SU-DHL-6 (cell line): ENCODE measurements at regions not wholly inside any gene's neighbourhood (a gene's known extent, or its start where the extent isn't known, plus 50 kb on each side); places are given as distances from the start of the nearest gene placed in this dataset.

Experiments
- H2AFZ ChIP-seq: fragments of 200-600 bp; sonication (generic); 2 replicates; pipeline ENCODE4 v1.6.1; 2014; ENCODE audit warnings: low read depth, mild to moderate bottlenecking, moderate library complexity, mixed read lengths, antibody characterized with exemption, low read length; ENCODE audit not compliant: severe bottlenecking
- H3F3A ChIP-seq: fragments of 200-600 bp; shearing (Covaris generic); 2 replicates; pipeline ENCODE4 v1.6.0; 2016; ENCODE audit warnings: antibody characterized with exemption, mild to moderate bottlenecking; ENCODE audit not compliant: insufficient read depth
- H3K27ac ChIP-seq: fragments of 200-600 bp; sonication (generic); 2 replicates; pipeline ENCODE4 v1.5.1; 2016; ENCODE audit warnings: low read depth, mild to moderate bottlenecking, low read length, moderate library complexity, mixed read lengths
- H3K27me3 ChIP-seq: fragments of 200-600 bp; sonication (generic), shearing (Covaris generic); 2 replicates; pipeline ENCODE4 v1.6.0; 2014; ENCODE audit warnings: mild to moderate bottlenecking, low read length
- H3K36me3 ChIP-seq: fragments of 200-600 bp; sonication (generic); 2 replicates; pipeline ENCODE4 v1.6.1; 2014; ENCODE audit warnings: mild to moderate bottlenecking, low read length, mixed read lengths
- H3K4me2 ChIP-seq: fragments of 300-600, 200-600 bp; shearing (Covaris generic), sonication (generic); 2 replicates; pipeline ENCODE4 v1.6.0; 2014; ENCODE audit warnings: low read length, low read depth, mild to moderate bottlenecking; ENCODE audit not compliant: poor library complexity, severe bottlenecking
- H3K4me3 ChIP-seq: fragments of 200-600 bp; sonication (generic); 2 replicates; pipeline ENCODE4 v1.5.1; 2014; ENCODE audit warnings: antibody characterized with exemption, low read length, mild to moderate bottlenecking, mixed read lengths; ENCODE audit not compliant: insufficient read depth, poor library complexity, severe bottlenecking
- H3K79me2 ChIP-seq: fragments of 200-600 bp; sonication (generic); 2 replicates; pipeline ENCODE4 v1.6.1; 2014; ENCODE audit warnings: mild to moderate bottlenecking, low read length, moderate library complexity; ENCODE audit not compliant: insufficient read depth
- H3K9ac ChIP-seq: fragments of 200-600 bp; sonication (generic); 2 replicates; pipeline ENCODE4 v1.7.0; 2014; ENCODE audit warnings: mild to moderate bottlenecking, low read length
- H3K9me2 ChIP-seq: fragments of 200-600 bp; sonication (generic); replicated peaks from 2 replicates; pipeline ENCODE4 v1.6.1; 2014; ENCODE audit warnings: low read length; ENCODE audit not compliant: insufficient read depth
- H3K9me3 ChIP-seq: fragments of 200-600 bp; sonication (generic); 2 replicates; pipeline ENCODE4 v1.6.1; 2014; ENCODE audit warnings: low read length, mixed read lengths; ENCODE audit not compliant: insufficient read depth
- H4K20me1 ChIP-seq: fragments of 200-600 bp; sonication (generic); 2 replicates; pipeline ENCODE4 v1.6.1; 2014; ENCODE audit warnings: low read depth, mild to moderate bottlenecking, antibody characterized with exemption, low read length, moderate library complexity, mixed read lengths
- CTCF ChIP-seq: fragments of 200-600 bp; sonication (generic); IDR thresholded peaks from one replicate; pipeline ENCODE4 v1.5.1; 2017; ENCODE audit warnings: antibody characterized with exemption, mild to moderate bottlenecking, low read length, moderate library complexity; ENCODE audit not compliant: insufficient read depth, poor library complexity, severe bottlenecking
- EZH2phosphoT487 ChIP-seq: fragments of 200-600 bp; sonication (generic), shearing (Covaris generic); conservative IDR thresholded peaks from 2 replicates; pipeline ENCODE4 v1.6.1; 2018; ENCODE audit warnings: mild to moderate bottlenecking, antibody characterized with exemption, low read length, moderate library complexity, mixed read lengths

- Histone ChIP-seq H3K79me2 (no peaks in the 10 kb centered on the region), H3K4me3 (no peak overlapping the region), H3F3A (no peaks in the 10 kb centered on the region), H3K9ac (no peak overlapping the region), H3K27ac (no peak overlapping the region), H3K27me3 (no peaks in the 10 kb centered on the region), H3K9me2 (no peaks in the 10 kb centered on the region), H2AFZ (no peak overlapping the region), H4K20me1 (no peaks in the 10 kb centered on the region), H3K36me3 (no peaks in the 10 kb centered on the region), H3K4me2 (no peak overlapping the region), H3K9me3 (no peaks in the 10 kb centered on the region)
- TF ChIP-seq EZH2phosphoT487, result no peak
- no peak for TF ChIP-seq CTCF
Measured at GRCh38 chr12:115638733-115639647, 638.5 kb downstream of the MED13L start.

GRCh38 chr12:115636546-115636945 is 640.9 kb downstream of the MED13L start:
- Histone ChIP-seq H3K4me3 (no peak overlapping the region), H3K9me3 (no peaks in the 10 kb centered on the region), H3K79me2 (no peaks in the 10 kb centered on the region), H3K9me2 (no peaks in the 10 kb centered on the region), H4K20me1 (no peaks in the 10 kb centered on the region), H2AFZ (no peak overlapping the region), H3K27ac (no peak overlapping the region), H3K9ac (no peak overlapping the region), H3K4me2 (no peak overlapping the region), H3F3A (no peaks in the 10 kb centered on the region), H3K27me3 (no peaks in the 10 kb centered on the region), H3K36me3 (no peaks in the 10 kb centered on the region)
- TF ChIP-seq EZH2phosphoT487 (no peak), CTCF (no peak)

GRCh38 chr12:115632308-115632707 is 645.2 kb downstream of the MED13L start:
- H3K79me2 ChIP-seq, result no peaks in the 10 kb centered on the region
- no peak overlapping the region for H3K27ac ChIP-seq
- no peak overlapping the region for H3K4me2 ChIP-seq
- H3K9ac ChIP-seq, result no peak overlapping the region
- H3K27me3 ChIP-seq, result no peaks in the 10 kb centered on the region
- H4K20me1 ChIP-seq, result no peaks in the 10 kb centered on the region
- TF ChIP-seq EZH2phosphoT487, result no peak
- TF ChIP-seq CTCF, result no peak
- no peaks in the 10 kb centered on the region for H3K9me3 ChIP-seq
- H2AFZ ChIP-seq, result no peak overlapping the region
- no peaks in the 10 kb centered on the region for H3K9me2 ChIP-seq
- H3K36me3 ChIP-seq, result no peaks in the 10 kb centered on the region
- H3K4me3 ChIP-seq, result no peak overlapping the region
- no peaks in the 10 kb centered on the region for H3F3A ChIP-seq
